ENCODE measurements at regions not wholly inside any gene's neighbourhood (a gene's known extent, or its start where the extent isn't known, plus 50 kb on each side); places are given as distances from the start of the nearest gene placed in this dataset.

- Histone ChIP-seq H3K36me3 (ENCODE audit: insufficient read depth in 1 of 2, low read depth in 1 of 2) (no peaks in the 10 kb centered on the region), H3K27ac (no peak overlapping the region), H3K4me1 (no peaks in the 10 kb centered on the region), H3K27me3 (ENCODE audit: insufficient read depth in 3 of 3, low read length in 2 of 3) (no peaks in the 10 kb centered on the region), H3K9me3 (no peaks in the 10 kb centered on the region), H3K4me3 (no peak overlapping the region)
- TF ChIP-seq CTCF (IDR thresholded peaks at IDR 0.05) = no peak
- DNase-seq (no peak), ATAC-seq (no peak)
- intact Hi-C loops (cut with DNase I) = no loop called here
Observed at GRCh38 chr13:79267560-79267959, 138.5 kb downstream of the RBM26 start.

- Histone ChIP-seq H3K4me1 (no peaks in the 10 kb centered on the region), H3K4me3 (no peak overlapping the region), H3K9me3 (no peaks in the 10 kb centered on the region), H3K27me3 (ENCODE audit: insufficient read depth in 3 of 3, low read length in 2 of 3) (no peaks in the 10 kb centered on the region), H3K36me3 (ENCODE audit: insufficient read depth in 1 of 2, low read depth in 1 of 2) (no peaks in the 10 kb centered on the region), H3K27ac (no peak overlapping the region)
- ATAC-seq (no peak), DNase-seq (no peak)
- no peak for TF ChIP-seq CTCF (IDR thresholded peaks at IDR 0.05)
- intact Hi-C loops (cut with DNase I) = no loop called here
- WGBS, 3 donors = 36 to 51% (median 44%) methylated on average over 3 of the region's 3 CpGs
Observed at GRCh38 chr13:79258489-79258888, 147.6 kb downstream of the RBM26 start.

GRCh38 chr13:79246578-79246949 is 159.5 kb downstream of the RBM26 start:
- no peak for TF ChIP-seq CTCF (IDR thresholded peaks at IDR 0.05)
- intact Hi-C loops (cut with DNase I) = no loop called here
- H3K4me1 ChIP-seq = no peaks in the 10 kb centered on the region
- ATAC-seq (no peak), DNase-seq (no peak)
- WGBS, 3 donors = 60 to 76% (median 67%) methylated on average over 3 of the region's 3 CpGs
- peaks cover 0 to 3% (median 0%) of the 10 kb centered on the region in 3 donors for H3K27me3 ChIP-seq (ENCODE audit: insufficient read depth in 3 of 3, low read length in 2 of 3)
- H3K4me3 ChIP-seq = no peak overlapping the region
- H3K27ac ChIP-seq = no peak overlapping the region
- H3K9me3 ChIP-seq = peaks cover 5% of the 10 kb centered on the region
- no peaks in the 10 kb centered on the region for H3K36me3 ChIP-seq (ENCODE audit: insufficient read depth in 1 of 2, low read depth in 1 of 2)

- Histone ChIP-seq H3K4me1 (no peaks in the 10 kb centered on the region), H3K27ac (no peak overlapping the region), H3K27me3 (ENCODE audit: insufficient read depth in 3 of 3, low read length in 2 of 3) (peaks cover 0 to 3% (median 0%) of the 10 kb centered on the region in 3 donors), H3K4me3 (no peak overlapping the region), H3K36me3 (ENCODE audit: insufficient read depth in 1 of 2, low read depth in 1 of 2) (no peaks in the 10 kb centered on the region), H3K9me3 (peaks cover 5% of the 10 kb centered on the region)
- WGBS, 3 donors = 39 to 44% (median 39%) methylated on average over 8 of the region's 8 CpGs
- ATAC-seq (no peak), DNase-seq (no peak)
- TF ChIP-seq CTCF (IDR thresholded peaks at IDR 0.05) = no peak
- intact Hi-C loops (cut with DNase I) = no loop called here
Observed at GRCh38 chr13:79245937-79246577, 160.0 kb downstream of the RBM26 start.

GRCh38 chr13:79241697-79242096 is 164.4 kb downstream of the RBM26 start:
- Histone ChIP-seq H3K4me1 (no peaks in the 10 kb centered on the region), H3K27ac (no peak overlapping the region), H3K4me3 (no peak overlapping the region), H3K27me3 (ENCODE audit: insufficient read depth in 3 of 3, low read length in 2 of 3) (peaks cover 0 to 3% (median 0%) of the 10 kb centered on the region in 3 donors), H3K36me3 (ENCODE audit: insufficient read depth in 1 of 2, low read depth in 1 of 2) (no peaks in the 10 kb centered on the region), H3K9me3 (no peaks in the 10 kb centered on the region)
- TF ChIP-seq CTCF (IDR thresholded peaks at IDR 0.05) = no peak
- intact Hi-C loops (cut with DNase I) = no loop called here
- no peak for ATAC-seq
- 43 to 53% (median 53%) methylated on average over 4 of the region's 4 CpGs for WGBS, 3 donors
- no peak for DNase-seq
